ENCODE measurements at regions not wholly inside any gene's neighbourhood (a gene's known extent, or its start where the extent isn't known, plus 50 kb on each side); places are given as distances from the start of the nearest gene placed in this dataset.

- H3K27ac ChIP-seq (ENCODE audit: insufficient read depth, low read length) = no peak overlapping the region
- H3K23ac ChIP-seq (ENCODE audit: low read depth, low read length) = no peak overlapping the region
- intact Hi-C loops (cut with micrococcal nuclease) (no loop called here), in situ Hi-C loops (cut with MboI; ENCODE audit: low sequenced_read_pairs) (no loop called here), dilution Hi-C loops (cut with HindIII; ENCODE audit: low sequenced_read_pairs, unreplicated experiment) (no loop called here)
- H3K14ac ChIP-seq (replicated peaks; ENCODE audit: low read depth, low read length) = no peak overlapping the region
- H3K18ac ChIP-seq (ENCODE audit: low read depth, low read length) = no peak overlapping the region
- no peaks in the 10 kb centered on the region for H3K79me1 ChIP-seq (ENCODE audit: low read depth in 1 of 2, low read length in 2 of 2)
- no peak overlapping the region for H2AK9ac ChIP-seq (replicated peaks; ENCODE audit: low read depth, low read length, poor library complexity)
- no peak overlapping the region for H2BK15ac ChIP-seq (ENCODE audit: low read depth, low read length)
- H2BK20ac ChIP-seq (ENCODE audit: low read depth, low read length) = no peak overlapping the region
- ATAC-seq (ENCODE audit: low read depth) (no peak), DNase-seq (no peak)
- peaks cover 15% of the 10 kb centered on the region for H3K9me3 ChIP-seq (ENCODE audit: control insufficient read depth, insufficient read depth, low read length)
- no peaks in the 10 kb centered on the region for H3K27me3 ChIP-seq (ENCODE audit: control insufficient read depth, insufficient read depth, low read length)
- no peaks in the 10 kb centered on the region for H3K4me1 ChIP-seq (ENCODE audit: control insufficient read depth, insufficient read depth, low read length)
- H4K5ac ChIP-seq (ENCODE audit: low read depth, low read length) = no peak overlapping the region
- H3K4me2 ChIP-seq (ENCODE audit: low read depth, low read length) = no peak overlapping the region
- CTCF ChIA-PET = no interaction called here
- H4K20me1 ChIP-seq (ENCODE audit: insufficient read depth, low read length) = no peaks in the 10 kb centered on the region
- TF ChIP-seq CEBPB (IDR thresholded peaks at IDR 0.05; ENCODE audit: low read depth, low read length) (no peak), MAFK (IDR thresholded peaks at IDR 0.05; ENCODE audit: low read depth, low read length) (no peak), SMC3 (IDR thresholded peaks at IDR 0.05; ENCODE audit: low read depth, low read length) (no peak), RCOR1 (IDR thresholded peaks at IDR 0.05; ENCODE audit: insufficient replicate concordance, low read length) (no peak), USF2 (IDR thresholded peaks at IDR 0.05; ENCODE audit: low read depth, low read length) (no peak), POLR2A (IDR thresholded peaks at IDR 0.05; ENCODE audit: low read depth, low read length) (no peak)
- TF ChIP-seq, protein P1, sequence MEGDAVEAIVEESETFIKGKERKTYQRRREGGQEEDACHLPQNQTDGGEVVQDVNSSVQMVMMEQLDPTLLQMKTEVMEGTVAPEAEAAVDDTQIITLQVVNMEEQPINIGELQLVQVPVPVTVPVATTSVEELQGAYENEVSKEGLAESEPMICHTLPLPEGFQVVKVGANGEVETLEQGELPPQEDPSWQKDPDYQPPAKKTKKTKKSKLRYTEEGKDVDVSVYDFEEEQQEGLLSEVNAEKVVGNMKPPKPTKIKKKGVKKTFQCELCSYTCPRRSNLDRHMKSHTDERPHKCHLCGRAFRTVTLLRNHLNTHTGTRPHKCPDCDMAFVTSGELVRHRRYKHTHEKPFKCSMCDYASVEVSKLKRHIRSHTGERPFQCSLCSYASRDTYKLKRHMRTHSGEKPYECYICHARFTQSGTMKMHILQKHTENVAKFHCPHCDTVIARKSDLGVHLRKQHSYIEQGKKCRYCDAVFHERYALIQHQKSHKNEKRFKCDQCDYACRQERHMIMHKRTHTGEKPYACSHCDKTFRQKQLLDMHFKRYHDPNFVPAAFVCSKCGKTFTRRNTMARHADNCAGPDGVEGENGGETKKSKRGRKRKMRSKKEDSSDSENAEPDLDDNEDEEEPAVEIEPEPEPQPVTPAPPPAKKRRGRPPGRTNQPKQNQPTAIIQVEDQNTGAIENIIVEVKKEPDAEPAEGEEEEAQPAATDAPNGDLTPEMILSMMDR (conservative IDR thresholded peaks at IDR 0.05; ENCODE audit: low read depth, low read length) = no peak
- H2BK120ac ChIP-seq (ENCODE audit: low read depth, low read length) = no peak overlapping the region
- WGBS, 2 experiments (ENCODE audit: extremely low coverage in 2 of 2, insufficient read length in 1 of 2) = no CpG with 5 or more reads among the region's 5 CpGs
- H3K36me3 ChIP-seq (ENCODE audit: control insufficient read depth, insufficient read depth, low read length) = no peaks in the 10 kb centered on the region
- no peaks in the 10 kb centered on the region for H3K9me1 ChIP-seq (ENCODE audit: insufficient read depth, low read length)
- H2AK5ac ChIP-seq (ENCODE audit: low read depth, low read length) = no peak overlapping the region
- H3K9ac ChIP-seq (ENCODE audit: low read depth, low read length) = no peak overlapping the region
- no peak overlapping the region for H3K4me3 ChIP-seq (ENCODE audit: insufficient read depth, low read depth, low read length)
- H2BK5ac ChIP-seq (ENCODE audit: low read depth, low read length, poor library complexity, severe bottlenecking) = no peak overlapping the region
- no peak overlapping the region for H4K91ac ChIP-seq (ENCODE audit: insufficient read depth, low read depth, low read length)
- H3K4ac ChIP-seq (ENCODE audit: low read depth, low read length) = no peak overlapping the region
- no peak overlapping the region for H2AFZ ChIP-seq (replicated peaks; ENCODE audit: low read length, poor library complexity)
- H3K56ac ChIP-seq (ENCODE audit: extremely low read depth, insufficient read depth, low read length) = no peak overlapping the region
- BruUV-seq (replicated peaks) = no TSS peak
- no peak overlapping the region for H4K8ac ChIP-seq (ENCODE audit: low read depth in 2 of 2, low read length in 2 of 2)
- POLR2A ChIA-PET (ENCODE audit: unreplicated experiment) = no interaction called here
Measured at GRCh38 chr6:23672737-23673136, 453.3 kb upstream of the NRSN1 start.
